Panc1 (cell line): ENCODE measurements at regions not wholly inside any gene's neighbourhood (a gene's known extent, or its start where the extent isn't known, plus 50 kb on each side); places are given as distances from the start of the nearest gene placed in this dataset.

Experiments
- POLR2AphosphoS5 ChIP-seq: IDR thresholded peaks from 2 replicates; pipeline ENCODE4 v1.6.1; 2012; ENCODE audit warnings: mild to moderate bottlenecking, low read depth, low read length, moderate library complexity
- TF ChIP-seq, protein P1 (sequence below): fragments of 450-650 bp; IDR thresholded peaks from 2 replicates; pipeline ENCODE4 v1.5.1; 2017; ENCODE audit warnings: mild to moderate bottlenecking
- TF ChIP-seq, protein P2 (sequence below), 2 experiments: IDR thresholded peaks; 2 replicates each; pipeline ENCODE4 v1.6.1; 2011 to 2012; ENCODE audit warnings: low read depth in 2 of 2, control low read depth in 1 of 2, low read length in 1 of 2, mild to moderate bottlenecking in 1 of 2, moderate library complexity in 1 of 2; ENCODE audit not compliant: insufficient read depth in 1 of 2

DNA sequence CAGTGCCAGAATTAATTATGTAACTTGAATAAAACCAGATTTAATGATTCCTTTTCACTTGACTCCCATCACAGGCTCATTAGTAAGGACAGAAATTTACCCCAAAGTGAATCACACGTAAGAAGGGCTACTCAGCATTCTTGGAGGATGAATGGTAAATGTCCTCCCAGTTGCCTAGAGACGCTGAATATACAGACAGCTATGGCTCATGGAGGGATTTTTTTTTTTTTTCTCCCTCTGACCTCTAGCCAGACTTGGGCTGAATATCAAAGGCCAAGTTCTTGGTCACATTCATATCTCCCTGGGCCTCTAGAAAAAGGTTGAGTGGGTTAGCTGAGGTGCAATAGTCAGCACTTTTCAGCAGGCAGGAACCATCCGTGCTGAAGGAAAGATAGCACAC is 77.5 kb downstream of the PHLDA1 start:
- TF ChIP-seq, protein P1, sequence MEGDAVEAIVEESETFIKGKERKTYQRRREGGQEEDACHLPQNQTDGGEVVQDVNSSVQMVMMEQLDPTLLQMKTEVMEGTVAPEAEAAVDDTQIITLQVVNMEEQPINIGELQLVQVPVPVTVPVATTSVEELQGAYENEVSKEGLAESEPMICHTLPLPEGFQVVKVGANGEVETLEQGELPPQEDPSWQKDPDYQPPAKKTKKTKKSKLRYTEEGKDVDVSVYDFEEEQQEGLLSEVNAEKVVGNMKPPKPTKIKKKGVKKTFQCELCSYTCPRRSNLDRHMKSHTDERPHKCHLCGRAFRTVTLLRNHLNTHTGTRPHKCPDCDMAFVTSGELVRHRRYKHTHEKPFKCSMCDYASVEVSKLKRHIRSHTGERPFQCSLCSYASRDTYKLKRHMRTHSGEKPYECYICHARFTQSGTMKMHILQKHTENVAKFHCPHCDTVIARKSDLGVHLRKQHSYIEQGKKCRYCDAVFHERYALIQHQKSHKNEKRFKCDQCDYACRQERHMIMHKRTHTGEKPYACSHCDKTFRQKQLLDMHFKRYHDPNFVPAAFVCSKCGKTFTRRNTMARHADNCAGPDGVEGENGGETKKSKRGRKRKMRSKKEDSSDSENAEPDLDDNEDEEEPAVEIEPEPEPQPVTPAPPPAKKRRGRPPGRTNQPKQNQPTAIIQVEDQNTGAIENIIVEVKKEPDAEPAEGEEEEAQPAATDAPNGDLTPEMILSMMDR = no peak
- no peak for TF ChIP-seq POLR2AphosphoS5
- TF ChIP-seq, protein P2, sequence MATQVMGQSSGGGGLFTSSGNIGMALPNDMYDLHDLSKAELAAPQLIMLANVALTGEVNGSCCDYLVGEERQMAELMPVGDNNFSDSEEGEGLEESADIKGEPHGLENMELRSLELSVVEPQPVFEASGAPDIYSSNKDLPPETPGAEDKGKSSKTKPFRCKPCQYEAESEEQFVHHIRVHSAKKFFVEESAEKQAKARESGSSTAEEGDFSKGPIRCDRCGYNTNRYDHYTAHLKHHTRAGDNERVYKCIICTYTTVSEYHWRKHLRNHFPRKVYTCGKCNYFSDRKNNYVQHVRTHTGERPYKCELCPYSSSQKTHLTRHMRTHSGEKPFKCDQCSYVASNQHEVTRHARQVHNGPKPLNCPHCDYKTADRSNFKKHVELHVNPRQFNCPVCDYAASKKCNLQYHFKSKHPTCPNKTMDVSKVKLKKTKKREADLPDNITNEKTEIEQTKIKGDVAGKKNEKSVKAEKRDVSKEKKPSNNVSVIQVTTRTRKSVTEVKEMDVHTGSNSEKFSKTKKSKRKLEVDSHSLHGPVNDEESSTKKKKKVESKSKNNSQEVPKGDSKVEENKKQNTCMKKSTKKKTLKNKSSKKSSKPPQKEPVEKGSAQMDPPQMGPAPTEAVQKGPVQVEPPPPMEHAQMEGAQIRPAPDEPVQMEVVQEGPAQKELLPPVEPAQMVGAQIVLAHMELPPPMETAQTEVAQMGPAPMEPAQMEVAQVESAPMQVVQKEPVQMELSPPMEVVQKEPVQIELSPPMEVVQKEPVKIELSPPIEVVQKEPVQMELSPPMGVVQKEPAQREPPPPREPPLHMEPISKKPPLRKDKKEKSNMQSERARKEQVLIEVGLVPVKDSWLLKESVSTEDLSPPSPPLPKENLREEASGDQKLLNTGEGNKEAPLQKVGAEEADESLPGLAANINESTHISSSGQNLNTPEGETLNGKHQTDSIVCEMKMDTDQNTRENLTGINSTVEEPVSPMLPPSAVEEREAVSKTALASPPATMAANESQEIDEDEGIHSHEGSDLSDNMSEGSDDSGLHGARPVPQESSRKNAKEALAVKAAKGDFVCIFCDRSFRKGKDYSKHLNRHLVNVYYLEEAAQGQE (IDR thresholded peaks at IDR 0.05; ENCODE audit: insufficient read depth in 1 of 2, low read depth in 2 of 2, low read length in 1 of 2) = no peak
